Astrocyte of the spinal cord (primary cell): ENCODE measurements at regions not wholly inside any gene's neighbourhood (a gene's known extent, or its start where the extent isn't known, plus 50 kb on each side); places are given as distances from the start of the nearest gene placed in this dataset.

Experiments used
- DNase-seq: peaks from one replicate; pipeline ENCODE4 v3.0.0; 2011; ENCODE audit warnings: low read depth, low spot score
- H3K4me3 ChIP-seq: 2 replicates; pipeline ENCODE4 v1.5.1; 2011; ENCODE audit warnings: low read depth, mild to moderate bottlenecking, low read length, moderate library complexity
- CTCF ChIP-seq: IDR thresholded peaks from 2 replicates; pipeline ENCODE4 v1.5.1; 2012; ENCODE audit warnings: low read depth, mild to moderate bottlenecking, low read length, inconsistent platforms
- in situ Hi-C: cut with HindIII; loops from 2 replicates; pipeline ENCODE4 v1.10.0; 2017; ENCODE audit warnings: low sequenced_read_pairs

- peak; percentile 5 for DNase-seq
- no peak overlapping the region for H3K4me3 ChIP-seq
- in situ Hi-C loops, result no loop called here
Observed at GRCh38 chr9:1198085-1198484, 147.9 kb downstream of the DMRT2 start.

GRCh38 chr9:1200847-1201251 is 150.7 kb downstream of the DMRT2 start:
- TF ChIP-seq CTCF, result no peak
- DNase-seq, result no peak
- in situ Hi-C loops, result no loop called here
- H3K4me3 ChIP-seq, result no peak overlapping the region

More at GRCh38 chr9:1198085-1198484, 147.9 kb downstream of the DMRT2 start:
- no peak for TF ChIP-seq CTCF

- no peak for DNase-seq
- no peak overlapping the region for H3K4me3 ChIP-seq
- in situ Hi-C loops, result no loop called here
- no peak for TF ChIP-seq CTCF
Observed at GRCh38 chr9:1201262-1201661, 151.1 kb downstream of the DMRT2 start.

GRCh38 chr9:1201901-1202300 is 151.7 kb downstream of the DMRT2 start:
- no peak overlapping the region for H3K4me3 ChIP-seq
- in situ Hi-C loops, result no loop called here
- DNase-seq, result no peak
- no peak for TF ChIP-seq CTCF

- TF ChIP-seq CTCF, result no peak
- no peak for DNase-seq
- in situ Hi-C loops, result no loop called here
- no peak overlapping the region for H3K4me3 ChIP-seq
Observed at GRCh38 chr9:1202512-1203280, 152.5 kb downstream of the DMRT2 start.

GRCh38 chr9:1207686-1208085 is 157.5 kb downstream of the DMRT2 start:
- no peak overlapping the region for H3K4me3 ChIP-seq
- in situ Hi-C loops, result no loop called here
- peak; percentile 44 for DNase-seq
- no peak for TF ChIP-seq CTCF

- in situ Hi-C loops, result no loop called here
- DNase-seq, result peak; percentile 44
- H3K4me3 ChIP-seq, result no peak overlapping the region
- no peak for TF ChIP-seq CTCF
Observed at GRCh38 chr9:1208157-1208556, 158.0 kb downstream of the DMRT2 start.
